Caco-2 (cell line): ENCODE measurements at regions not wholly inside any gene's neighbourhood (a gene's known extent, or its start where the extent isn't known, plus 50 kb on each side); places are given as distances from the start of the nearest gene placed in this dataset.

Experiments used
- BruUV-seq: library from RNA; stranded (reverse); fragments of 400-500 nt; replicated peaks from 2 replicates; lab custom pipeline; 2021; lab: Mats Ljungman, UMichigan
- CTCF ChIA-PET: fragments of 300-600 bp; sonication (Branson Sonifier 250); formaldehyde crosslinking; loops from one replicate; lab custom pipeline; 2022; ENCODE audit warnings: antibody characterized with exemption; lab: Charles Lee
- POLR2A ChIA-PET: fragments of 300-600 bp; sonication (Branson Sonifier 250); formaldehyde crosslinking; loops from one replicate; lab custom pipeline; 2022; ENCODE audit warnings: antibody characterized with exemption; lab: Charles Lee
- DNase-seq, 2 experiments: peaks; one replicate each; pipeline versions ENCODE4 v3.0.0 to v3.0.0-alpha.2; 2020 to 2022
- H3K27me3 ChIP-seq: replicated peaks from 2 replicates; pipeline ENCODE4 v1.6.0; 2011; ENCODE audit warnings: low read length; ENCODE audit not compliant: control insufficient read depth, insufficient read depth
- H3K36me3 ChIP-seq: 2 replicates; pipeline ENCODE4 v1.5.1; 2011; ENCODE audit warnings: low read length; ENCODE audit not compliant: control insufficient read depth, insufficient read depth
- H3K4me1 ChIP-seq: fragments of 250-450 bp; sonication (Bioruptor Pico); 2 replicates; pipeline ENCODE4 v1.5.1; 2020; ENCODE audit warnings: mild to moderate bottlenecking
- H3K4me3 ChIP-seq: 2 replicates; pipeline ENCODE4 v1.5.1; 2011; ENCODE audit warnings: low read depth, mild to moderate bottlenecking, control low read depth, low read length
- H3K9me3 ChIP-seq: fragments of 250-450 bp; sonication (Bioruptor Pico); 2 replicates; pipeline ENCODE4 v1.5.1; 2020; ENCODE audit warnings: mild to moderate bottlenecking, moderate library complexity
- H3K27ac Mint-ChIP-seq: one replicate; pipeline ENCODE4 v1.8.0; 2022; ENCODE audit warnings: mixed read lengths; ENCODE audit not compliant: unreplicated experiment
- H3K27me3 Mint-ChIP-seq: one replicate; pipeline ENCODE4 v1.8.0; 2022; ENCODE audit warnings: mixed read lengths; ENCODE audit not compliant: insufficient read depth, unreplicated experiment
- H3K36me3 Mint-ChIP-seq: one replicate; pipeline ENCODE4 v1.8.0; 2022; ENCODE audit warnings: mild to moderate bottlenecking, mixed read lengths; ENCODE audit not compliant: insufficient read depth, unreplicated experiment
- H3K4me1 Mint-ChIP-seq: one replicate; pipeline ENCODE4 v1.8.0; 2022; ENCODE audit warnings: low read depth, mixed read lengths; ENCODE audit not compliant: unreplicated experiment
- H3K4me3 Mint-ChIP-seq: one replicate; pipeline ENCODE4 v1.8.0; 2022; ENCODE audit warnings: mild to moderate bottlenecking, moderate library complexity, mixed read lengths; ENCODE audit not compliant: unreplicated experiment
- H3K9me3 Mint-ChIP-seq: one replicate; pipeline ENCODE4 v1.8.0; 2022; ENCODE audit warnings: mixed read lengths; ENCODE audit not compliant: unreplicated experiment
- intact Hi-C: fragments of 100-400 bp; cut with micrococcal nuclease; formaldehyde crosslinking; loops from one replicate; pipeline ENCODE4 v1.10.0; 2022; ENCODE audit not compliant: unreplicated experiment
- TF ChIP-seq, protein P1 (sequence below), 2 experiments: fragments of 200-600 bp in 1 of 2; IDR thresholded peaks; 1 replicate in 1 of 2; 2 replicates in 1 of 2; pipeline versions ENCODE4 v1.5.1 to v1.8.0; 2011 to 2022; ENCODE audit warnings: antibody characterized with exemption in 1 of 2, control low read depth in 1 of 2, inconsistent platforms in 1 of 2, low read depth in 1 of 2, low read length in 1 of 2, mild to moderate bottlenecking in 1 of 2, moderate library complexity in 1 of 2; ENCODE audit not compliant: insufficient read depth in 1 of 2, severe bottlenecking in 1 of 2, unreplicated experiment in 1 of 2

DNA sequence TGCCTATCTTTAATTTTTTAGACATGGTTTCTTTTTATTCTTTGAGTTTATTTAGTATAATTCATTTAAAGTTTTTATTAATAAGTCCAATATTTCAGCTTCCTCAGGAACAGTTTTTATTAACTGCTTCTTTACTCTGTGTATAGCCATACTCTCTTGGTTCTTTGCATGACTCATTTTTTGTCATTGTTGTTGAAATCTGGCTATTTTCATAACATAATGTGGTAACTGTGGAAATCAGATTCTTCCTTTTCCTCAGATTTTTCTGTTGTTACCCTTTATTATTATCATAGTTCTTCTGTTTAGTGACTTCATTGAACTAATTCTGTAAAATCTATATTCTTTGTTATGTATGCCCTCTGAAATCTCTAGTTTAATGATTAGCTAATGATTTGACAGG is 124.9 kb upstream of the CYSLTR1 start:
- no TSS peak for BruUV-seq
- Histone ChIP-seq H3K27me3 (no peaks in the 10 kb centered on the region), H3K4me3 (no peak overlapping the region), H3K9me3 (no peaks in the 10 kb centered on the region), H3K4me1 (no peaks in the 10 kb centered on the region), H3K36me3 (no peaks in the 10 kb centered on the region)
- TF ChIP-seq, protein P1, sequence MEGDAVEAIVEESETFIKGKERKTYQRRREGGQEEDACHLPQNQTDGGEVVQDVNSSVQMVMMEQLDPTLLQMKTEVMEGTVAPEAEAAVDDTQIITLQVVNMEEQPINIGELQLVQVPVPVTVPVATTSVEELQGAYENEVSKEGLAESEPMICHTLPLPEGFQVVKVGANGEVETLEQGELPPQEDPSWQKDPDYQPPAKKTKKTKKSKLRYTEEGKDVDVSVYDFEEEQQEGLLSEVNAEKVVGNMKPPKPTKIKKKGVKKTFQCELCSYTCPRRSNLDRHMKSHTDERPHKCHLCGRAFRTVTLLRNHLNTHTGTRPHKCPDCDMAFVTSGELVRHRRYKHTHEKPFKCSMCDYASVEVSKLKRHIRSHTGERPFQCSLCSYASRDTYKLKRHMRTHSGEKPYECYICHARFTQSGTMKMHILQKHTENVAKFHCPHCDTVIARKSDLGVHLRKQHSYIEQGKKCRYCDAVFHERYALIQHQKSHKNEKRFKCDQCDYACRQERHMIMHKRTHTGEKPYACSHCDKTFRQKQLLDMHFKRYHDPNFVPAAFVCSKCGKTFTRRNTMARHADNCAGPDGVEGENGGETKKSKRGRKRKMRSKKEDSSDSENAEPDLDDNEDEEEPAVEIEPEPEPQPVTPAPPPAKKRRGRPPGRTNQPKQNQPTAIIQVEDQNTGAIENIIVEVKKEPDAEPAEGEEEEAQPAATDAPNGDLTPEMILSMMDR (IDR thresholded peaks at IDR 0.05; ENCODE audit: insufficient read depth in 1 of 2, low read depth in 1 of 2, low read length in 1 of 2, severe bottlenecking in 1 of 2, unreplicated experiment in 1 of 2) = no peak
- no peaks in the 10 kb centered on the region for H3K27me3 Mint-ChIP-seq
- no peaks in the 10 kb centered on the region for H3K36me3 Mint-ChIP-seq
- ChIA-PET CTCF (no interaction called here), POLR2A (no interaction called here)
- no peak overlapping the region for H3K4me3 Mint-ChIP-seq
- intact Hi-C loops = no loop called here
- no peaks in the 10 kb centered on the region for H3K9me3 Mint-ChIP-seq
- no peak for DNase-seq
- H3K4me1 Mint-ChIP-seq = no peaks in the 10 kb centered on the region
- no peak overlapping the region for H3K27ac Mint-ChIP-seq

GRCh38 chrX:78437621-78438020 is 110.2 kb upstream of the CYSLTR1 start:
- H3K27ac Mint-ChIP-seq = no peak overlapping the region
- DNase-seq = no peak

DNA sequence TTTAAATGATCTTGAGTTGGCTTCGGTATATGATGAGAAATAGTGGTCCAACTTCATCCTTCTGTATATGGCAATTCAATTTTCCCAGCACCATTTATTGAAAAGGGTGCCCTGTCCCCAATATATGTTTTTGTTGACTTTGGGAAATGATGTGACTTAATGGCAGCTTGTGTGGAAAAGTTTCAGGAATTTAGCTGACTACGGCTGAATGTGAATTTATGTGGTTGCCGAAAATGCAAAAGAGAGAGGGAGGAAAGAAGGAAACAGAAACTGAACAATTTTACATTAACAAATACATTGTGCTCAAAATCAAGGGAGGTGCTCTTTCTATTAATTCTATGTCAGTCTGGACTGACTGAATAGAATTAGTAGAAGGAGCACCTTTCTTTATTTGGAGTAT is 101.8 kb upstream of the CYSLTR1 start:
- H3K27me3 Mint-ChIP-seq = no peaks in the 10 kb centered on the region
- H3K27ac Mint-ChIP-seq = no peak overlapping the region
- no peak for DNase-seq
- POLR2A ChIA-PET = no interaction called here
- no peaks in the 10 kb centered on the region for H3K36me3 Mint-ChIP-seq
- H3K9me3 Mint-ChIP-seq = no peaks in the 10 kb centered on the region
- TF ChIP-seq, protein P1 (IDR thresholded peaks at IDR 0.05; ENCODE audit: insufficient read depth in 1 of 2, low read depth in 1 of 2, low read length in 1 of 2, severe bottlenecking in 1 of 2, unreplicated experiment in 1 of 2) = no peak
- CTCF ChIA-PET = no interaction called here
- H3K36me3 ChIP-seq = no peaks in the 10 kb centered on the region
- H3K4me3 ChIP-seq = no peak overlapping the region
- H3K4me1 Mint-ChIP-seq = no peaks in the 10 kb centered on the region
- intact Hi-C loops = no loop called here
- H3K9me3 ChIP-seq = no peaks in the 10 kb centered on the region
- no peaks in the 10 kb centered on the region for H3K4me1 ChIP-seq
- BruUV-seq = no TSS peak
- H3K4me3 Mint-ChIP-seq = no peak overlapping the region
- no peaks in the 10 kb centered on the region for H3K27me3 ChIP-seq

More at GRCh38 chrX:78437621-78438020, 110.2 kb upstream of the CYSLTR1 start:
- H3K4me1 ChIP-seq = no peaks in the 10 kb centered on the region
- no peaks in the 10 kb centered on the region for H3K9me3 ChIP-seq
- Mint-ChIP-seq H3K27me3 (no peaks in the 10 kb centered on the region), H3K36me3 (no peaks in the 10 kb centered on the region), H3K4me1 (no peaks in the 10 kb centered on the region), H3K9me3 (no peaks in the 10 kb centered on the region), H3K4me3 (no peak overlapping the region)
- POLR2A ChIA-PET = no interaction called here
- no TSS peak for BruUV-seq
- intact Hi-C loops = no loop called here
- H3K27me3 ChIP-seq = no peaks in the 10 kb centered on the region
- H3K36me3 ChIP-seq = no peaks in the 10 kb centered on the region
- TF ChIP-seq, protein P1 (IDR thresholded peaks at IDR 0.05; ENCODE audit: insufficient read depth in 1 of 2, low read depth in 1 of 2, low read length in 1 of 2, severe bottlenecking in 1 of 2, unreplicated experiment in 1 of 2) = no peak
- no peak overlapping the region for H3K4me3 ChIP-seq
- CTCF ChIA-PET = no interaction called here
